ENCODE measurements at regions not wholly inside any gene's neighbourhood (a gene's known extent, or its start where the extent isn't known, plus 50 kb on each side); places are given as distances from the start of the nearest gene placed in this dataset.
"Not testable (repeated sequence)": the region's sequence is repeated elsewhere in the genome, so short reads cannot be mapped to it uniquely, and the experiment has no call there.

GRCh38 chr1:83373018-83373417 lies 625.9 kb downstream of the TTLL7 start:
- TF ChIP-seq POLR2A, CTCF, POLR2AphosphoS5 (IDR thresholded peaks at IDR 0.05): not testable (repeated sequence)

All from upper lobe of left lung (tissue), 4 donors.